ENCODE measurements at regions not wholly inside any gene's neighbourhood (a gene's known extent, or its start where the extent isn't known, plus 50 kb on each side); places are given as distances from the start of the nearest gene placed in this dataset.
A peak's percentile ranks its signal among the peaks of the same experiment; 100 is the strongest.

DNA sequence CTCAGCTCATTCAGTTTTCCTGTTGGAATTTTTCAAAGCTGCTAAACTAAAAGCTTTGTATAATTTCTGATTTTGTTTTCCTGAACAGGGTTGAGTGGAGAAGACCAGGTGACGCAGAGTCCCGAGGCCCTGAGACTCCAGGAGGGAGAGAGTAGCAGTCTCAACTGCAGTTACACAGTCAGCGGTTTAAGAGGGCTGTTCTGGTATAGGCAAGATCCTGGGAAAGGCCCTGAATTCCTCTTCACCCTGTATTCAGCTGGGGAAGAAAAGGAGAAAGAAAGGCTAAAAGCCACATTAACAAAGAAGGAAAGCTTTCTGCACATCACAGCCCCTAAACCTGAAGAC lies 367.1 kb upstream of the OR4E1 start (continued):
- no peak for TF ChIP-seq NFYC (CRISPR knock-in tag; IDR thresholded peaks at IDR 0.05)
- no peak for TF ChIP-seq ZNF138 (CRISPR knock-in tag; IDR thresholded peaks at IDR 0.05; ENCODE audit: low read depth)
- TF ChIP-seq RBM39 (IDR thresholded peaks at IDR 0.05; ENCODE audit: low read depth, low read length, poor library complexity, severe bottlenecking): no peak
- TF ChIP-seq ZNF598 (CRISPR knock-in tag; IDR thresholded peaks at IDR 0.05; ENCODE audit: borderline replicate concordance): no peak
- TF ChIP-seq ZSCAN29 (CRISPR knock-in tag; conservative IDR thresholded peaks at IDR 0.05): no peak
- no peak for TF ChIP-seq ZFYVE20 (CRISPR knock-in tag; IDR thresholded peaks at IDR 0.05; ENCODE audit: borderline replicate concordance, low read depth)
- no peak for TF ChIP-seq RBAK (CRISPR knock-in tag; IDR thresholded peaks at IDR 0.05)
- TF ChIP-seq ZNF788 (CRISPR knock-in tag; IDR thresholded peaks at IDR 0.05; ENCODE audit: borderline replicate concordance): no peak
- TF ChIP-seq ZSCAN12 (CRISPR knock-in tag; IDR thresholded peaks at IDR 0.05): no peak

DNA sequence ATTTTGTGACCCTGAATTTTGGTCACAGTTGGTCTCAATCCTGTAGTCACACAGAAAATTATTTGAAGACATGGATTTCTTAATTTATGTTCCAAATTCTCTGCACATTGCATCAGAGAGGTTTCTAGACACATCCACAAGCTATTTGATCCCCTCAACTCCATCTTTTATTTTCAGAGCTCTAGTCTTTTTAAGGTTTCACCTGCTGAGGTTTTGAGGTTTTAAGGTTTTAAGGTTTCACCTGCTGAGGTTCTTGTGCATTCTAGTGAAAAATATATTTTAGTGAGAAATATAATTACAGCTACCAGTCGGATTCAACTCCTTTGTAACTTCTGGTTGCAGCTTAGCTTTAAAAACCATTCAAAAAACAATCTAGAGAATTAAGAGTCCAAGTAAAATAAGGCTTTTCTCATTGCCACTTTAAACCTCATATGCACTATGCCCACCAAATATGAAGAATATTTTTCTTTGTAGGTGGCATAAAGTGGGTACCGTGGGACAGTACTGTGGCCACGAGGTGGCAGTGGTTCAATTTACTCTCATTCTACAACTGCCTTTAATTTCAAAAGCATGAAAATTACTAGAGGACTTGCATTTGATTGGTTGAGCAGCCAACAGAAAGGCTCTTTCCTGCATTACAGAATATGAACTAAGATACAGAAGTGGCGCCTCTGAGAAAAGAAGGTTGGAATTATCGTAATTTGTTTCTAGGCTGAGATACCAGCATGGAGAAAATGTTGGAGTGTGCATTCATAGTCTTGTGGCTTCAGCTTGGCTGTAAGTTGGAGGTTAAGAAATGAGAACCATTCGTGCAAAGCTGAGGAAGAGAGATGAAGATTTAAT lies 366.5 kb upstream of the OR4E1 start:
- POLR2A ChIA-PET: no interaction called here
- CTCF ChIA-PET (ENCODE audit: low intra/inter-chr PET ratio, low total read pairs): no interaction called here
- no TSS peak for BruUV-seq (replicated peaks)
- Histone ChIP-seq H3K27me3 (ENCODE audit: control insufficient read depth in 1 of 2, insufficient read depth in 2 of 2, low read length in 2 of 2) (no peaks in the 10 kb centered on the region), H2AFZ (ENCODE audit: low read length) (no peak overlapping the region), H4K20me1 (ENCODE audit: insufficient read depth, low read length) (no peaks in the 10 kb centered on the region), H3K9me3 (ENCODE audit: low read length) (no peaks in the 10 kb centered on the region), H3K36me3 (replicated peaks in 1 of 2; ENCODE audit: control insufficient read depth in 1 of 2, insufficient read depth in 2 of 2, low read length in 2 of 2) (no peaks in the 10 kb centered on the region), H3K27ac (ENCODE audit: extremely low read length, insufficient read depth, low read length) (no peak overlapping the region), H3K79me2 (ENCODE audit: insufficient read depth, low read length) (no peaks in the 10 kb centered on the region), H3K4me1 (ENCODE audit: insufficient read depth, low read length) (no peaks in the 10 kb centered on the region), H3K9ac (ENCODE audit: insufficient read depth, low read depth, low read length) (no peak overlapping the region), H3K4me2 (ENCODE audit: low read depth, low read length) (no peak overlapping the region), H3K4me3 (replicated peaks in 1 of 3; ENCODE audit: insufficient read depth in 1 of 3, low read depth in 2 of 3, low read length in 3 of 3) (no peak overlapping the region)
- in situ Hi-C loops (cut with HindIII; ENCODE audit: extremely low pct_ligation_motif_present, low pct_unique_long_range_greater_than_20kb): no loop called here
- intact Hi-C loops (cut with micrococcal nuclease; ENCODE audit: unreplicated experiment): no loop called here
- no peak for FAIRE-seq
- ATAC-seq: peak; percentile 97
- under 1% methylated on average over 6 of the region's 6 CpGs for WGBS (ENCODE audit: low lambda C conversion rate)
- DNase-seq (ENCODE audit: low spot score): peak; percentile 26
- TF ChIP-seq PCBP2 (optimal IDR thresholded peaks at IDR 0.05; ENCODE audit: low read depth, low read length, poor library complexity, severe bottlenecking) (no peak), CREM (IDR thresholded peaks at IDR 0.05) (peak; percentile 19; the same call in 1 of the 2 replicates), CREM (CRISPR knock-in tag; IDR thresholded peaks at IDR 0.05) (no peak), SNAPC2 (CRISPR knock-in tag; IDR thresholded peaks at IDR 0.05) (no peak), ZSCAN12 (CRISPR knock-in tag; IDR thresholded peaks at IDR 0.05) (0 out of 2 replicates have a peak, but pooled peaks have one; percentile 28), MIXL1 (CRISPR knock-in tag; IDR thresholded peaks at IDR 0.05) (0 out of 2 replicates have a peak, but pooled peaks have one; percentile 41), TARDBP (CRISPR knock-in tag; IDR thresholded peaks at IDR 0.05) (no peak), CHD2 (IDR thresholded peaks at IDR 0.05; ENCODE audit: low read depth, low read length) (no peak), HNRNPK (IDR thresholded peaks at IDR 0.05; ENCODE audit: low read depth, low read length, poor library complexity, severe bottlenecking) (no peak), STAG1 (CRISPR knock-in tag; IDR thresholded peaks at IDR 0.05) (peak; percentile 17), ZNF382 (CRISPR knock-in tag; IDR thresholded peaks at IDR 0.05; ENCODE audit: borderline replicate concordance) (no peak), CC2D1A (CRISPR knock-in tag; IDR thresholded peaks at IDR 0.05) (no peak), ZNF605 (CRISPR knock-in tag; IDR thresholded peaks at IDR 0.05) (no peak)
- TF ChIP-seq, protein P1, sequence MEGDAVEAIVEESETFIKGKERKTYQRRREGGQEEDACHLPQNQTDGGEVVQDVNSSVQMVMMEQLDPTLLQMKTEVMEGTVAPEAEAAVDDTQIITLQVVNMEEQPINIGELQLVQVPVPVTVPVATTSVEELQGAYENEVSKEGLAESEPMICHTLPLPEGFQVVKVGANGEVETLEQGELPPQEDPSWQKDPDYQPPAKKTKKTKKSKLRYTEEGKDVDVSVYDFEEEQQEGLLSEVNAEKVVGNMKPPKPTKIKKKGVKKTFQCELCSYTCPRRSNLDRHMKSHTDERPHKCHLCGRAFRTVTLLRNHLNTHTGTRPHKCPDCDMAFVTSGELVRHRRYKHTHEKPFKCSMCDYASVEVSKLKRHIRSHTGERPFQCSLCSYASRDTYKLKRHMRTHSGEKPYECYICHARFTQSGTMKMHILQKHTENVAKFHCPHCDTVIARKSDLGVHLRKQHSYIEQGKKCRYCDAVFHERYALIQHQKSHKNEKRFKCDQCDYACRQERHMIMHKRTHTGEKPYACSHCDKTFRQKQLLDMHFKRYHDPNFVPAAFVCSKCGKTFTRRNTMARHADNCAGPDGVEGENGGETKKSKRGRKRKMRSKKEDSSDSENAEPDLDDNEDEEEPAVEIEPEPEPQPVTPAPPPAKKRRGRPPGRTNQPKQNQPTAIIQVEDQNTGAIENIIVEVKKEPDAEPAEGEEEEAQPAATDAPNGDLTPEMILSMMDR (CRISPR knock-in tag; IDR thresholded peaks at IDR 0.05): peak; percentile 54
- TF ChIP-seq, protein P2, sequence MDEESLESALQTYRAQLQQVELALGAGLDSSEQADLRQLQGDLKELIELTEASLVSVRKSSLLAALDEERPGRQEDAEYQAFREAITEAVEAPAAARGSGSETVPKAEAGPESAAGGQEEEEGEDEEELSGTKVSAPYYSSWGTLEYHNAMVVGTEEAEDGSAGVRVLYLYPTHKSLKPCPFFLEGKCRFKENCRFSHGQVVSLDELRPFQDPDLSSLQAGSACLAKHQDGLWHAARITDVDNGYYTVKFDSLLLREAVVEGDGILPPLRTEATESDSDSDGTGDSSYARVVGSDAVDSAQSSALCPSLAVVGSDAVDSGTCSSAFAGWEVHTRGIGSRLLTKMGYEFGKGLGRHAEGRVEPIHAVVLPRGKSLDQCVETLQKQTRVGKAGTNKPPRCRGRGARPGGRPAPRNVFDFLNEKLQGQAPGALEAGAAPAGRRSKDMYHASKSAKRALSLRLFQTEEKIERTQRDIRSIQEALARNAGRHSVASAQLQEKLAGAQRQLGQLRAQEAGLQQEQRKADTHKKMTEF (CRISPR knock-in tag; IDR thresholded peaks at IDR 0.05): no peak

Data from HepG2 (cell line).